Retinal pigment epithelial cell (primary cell): ENCODE measurements at regions not wholly inside any gene's neighbourhood (a gene's known extent, or its start where the extent isn't known, plus 50 kb on each side); places are given as distances from the start of the nearest gene placed in this dataset.

Experiments
- DNase-seq: peaks from one replicate; pipeline ENCODE4 v3.0.0-alpha.2; 2010; ENCODE audit warnings: low read depth
- H3K4me3 ChIP-seq: 2 replicates; pipeline ENCODE4 v1.5.1; 2011; ENCODE audit warnings: mild to moderate bottlenecking, low read length, control low read depth, moderate library complexity
- CTCF ChIP-seq: conservative IDR thresholded peaks from 2 replicates; pipeline ENCODE4 v1.5.1; 2011; ENCODE audit warnings: low read depth, low read length, control low read depth, inconsistent platforms

GRCh38 chr12:16884056-16884455 lies 278.1 kb upstream of the LMO3 start:
- TF ChIP-seq CTCF, result no peak
- no peak for DNase-seq

DNA sequence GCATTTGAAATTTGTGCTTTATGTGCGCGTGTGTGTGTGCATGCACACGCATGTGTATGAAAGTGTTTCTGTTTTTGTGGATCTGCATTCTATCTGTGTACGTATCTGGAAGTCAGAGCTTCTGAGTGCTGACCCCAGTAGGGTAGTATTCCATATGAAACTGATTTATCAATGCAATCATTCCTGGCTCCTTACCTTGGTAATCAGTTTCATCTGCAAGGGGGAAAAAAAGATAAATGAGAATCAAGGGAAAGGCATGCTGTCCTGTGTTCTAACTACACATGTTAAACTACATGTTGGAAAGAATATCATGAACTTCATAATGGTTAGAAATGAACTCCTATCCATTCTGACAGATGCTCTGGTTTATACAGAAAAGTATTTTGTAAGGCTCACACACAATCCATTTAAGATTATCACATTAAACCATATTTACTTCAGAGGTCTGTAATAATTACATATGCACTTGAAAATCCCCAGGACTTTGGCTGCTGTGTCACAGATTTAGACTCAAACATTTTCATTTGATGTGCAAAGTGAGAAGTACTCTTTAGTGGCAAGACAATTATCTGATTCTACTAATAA lies 276.1 kb upstream of the LMO3 start:
- no peak for TF ChIP-seq CTCF
- H3K4me3 ChIP-seq, result no peak overlapping the region
- no peak for DNase-seq

More at GRCh38 chr12:16884056-16884455, 278.1 kb upstream of the LMO3 start:
- no peak overlapping the region for H3K4me3 ChIP-seq

GRCh38 chr12:16880864-16881285 lies 274.9 kb upstream of the LMO3 start:
- H3K4me3 ChIP-seq, result peak overlapping the region; percentile 38
- no peak for TF ChIP-seq CTCF
- peak; percentile 34 for DNase-seq

DNA sequence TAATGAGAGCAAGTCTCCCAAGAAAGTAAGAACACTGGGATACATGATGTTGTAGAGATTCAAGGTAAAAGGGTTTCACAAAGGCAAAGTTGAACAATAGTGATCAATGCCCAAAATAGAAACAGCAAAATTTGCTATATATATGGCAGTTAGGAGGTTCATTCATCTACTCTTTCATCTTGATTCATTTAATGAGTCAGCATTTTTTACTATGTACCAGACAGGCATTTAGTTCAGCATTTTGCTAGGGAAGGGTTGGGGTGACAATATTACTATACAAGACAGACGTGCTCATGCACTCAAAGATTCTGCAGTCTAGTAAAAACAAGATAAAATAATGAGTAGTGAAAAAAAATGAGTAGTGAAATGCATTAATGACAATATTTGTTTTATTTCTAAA lies 264.9 kb upstream of the LMO3 start:
- H3K4me3 ChIP-seq, result no peak overlapping the region
- no peak for TF ChIP-seq CTCF
- DNase-seq, result no peak

DNA sequence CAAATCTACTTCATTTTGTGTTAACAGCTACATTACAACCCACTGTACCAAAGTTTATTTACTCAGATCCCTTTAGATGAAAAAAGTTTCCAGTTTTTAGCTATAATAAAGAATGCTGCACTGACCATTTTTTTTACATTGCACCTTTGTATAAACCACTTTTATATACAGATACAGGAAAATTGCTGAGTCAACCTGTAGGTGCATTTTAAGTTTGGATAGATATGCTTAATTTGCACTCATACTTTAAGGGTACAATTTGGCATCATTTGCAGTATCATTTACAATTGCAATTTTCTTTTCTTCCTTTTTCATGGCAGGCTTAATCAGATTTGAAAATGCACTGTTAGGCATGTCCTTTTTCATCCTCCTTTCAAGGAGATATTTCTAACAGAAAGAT lies 257.8 kb upstream of the LMO3 start:
- TF ChIP-seq CTCF, result no peak
- DNase-seq, result no peak
- H3K4me3 ChIP-seq, result no peak overlapping the region

DNA sequence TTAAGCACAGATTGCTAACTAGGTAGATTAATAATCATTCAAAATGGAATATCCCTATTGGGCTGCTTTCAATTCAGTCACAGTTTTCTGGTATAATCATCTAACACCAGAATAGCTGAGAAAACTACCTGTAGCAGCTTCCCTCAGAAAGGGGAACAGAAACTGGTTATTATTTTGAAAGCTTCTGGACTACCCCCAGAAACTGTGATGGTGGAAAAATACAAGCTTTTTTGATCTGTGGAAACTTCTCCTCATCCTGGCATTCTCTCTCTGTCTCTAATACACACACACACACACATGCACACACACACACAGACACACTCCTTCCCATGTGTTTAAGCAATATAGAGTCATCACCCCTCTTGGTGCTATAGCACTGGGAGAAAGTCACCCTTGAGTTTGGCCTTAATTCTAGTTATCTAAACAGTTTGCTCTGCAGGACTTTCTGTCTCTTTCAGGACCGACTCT lies 251.5 kb upstream of the LMO3 start:
- TF ChIP-seq CTCF, result no peak
- H3K4me3 ChIP-seq, result no peak overlapping the region

DNA sequence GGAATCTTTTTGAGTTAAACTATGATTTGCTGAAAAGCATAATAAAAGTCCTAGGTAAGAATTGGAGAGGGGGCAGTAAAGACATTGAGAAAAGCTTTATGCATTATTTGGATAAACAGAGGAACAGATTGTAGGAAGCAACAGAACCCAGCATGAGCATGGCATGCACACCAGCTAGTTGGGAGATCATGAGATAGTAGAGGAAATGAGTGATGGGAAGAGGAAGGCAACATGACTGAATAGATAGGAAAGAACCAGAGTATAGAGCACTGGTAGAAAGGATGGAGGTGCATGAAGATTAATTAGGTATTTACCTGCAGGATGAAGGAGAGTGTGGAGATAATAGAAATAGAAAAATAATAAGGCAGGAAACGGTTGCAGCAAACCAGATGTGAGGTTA lies 248.5 kb upstream of the LMO3 start:
- DNase-seq, result no peak
- no peak for TF ChIP-seq CTCF
- H3K4me3 ChIP-seq, result no peak overlapping the region

More for the DNA sequence above, 251.5 kb upstream of the LMO3 start:
- no peak for DNase-seq
